ENCODE measurements at regions not wholly inside any gene's neighbourhood (a gene's known extent, or its start where the extent isn't known, plus 50 kb on each side); places are given as distances from the start of the nearest gene placed in this dataset.

DNA sequence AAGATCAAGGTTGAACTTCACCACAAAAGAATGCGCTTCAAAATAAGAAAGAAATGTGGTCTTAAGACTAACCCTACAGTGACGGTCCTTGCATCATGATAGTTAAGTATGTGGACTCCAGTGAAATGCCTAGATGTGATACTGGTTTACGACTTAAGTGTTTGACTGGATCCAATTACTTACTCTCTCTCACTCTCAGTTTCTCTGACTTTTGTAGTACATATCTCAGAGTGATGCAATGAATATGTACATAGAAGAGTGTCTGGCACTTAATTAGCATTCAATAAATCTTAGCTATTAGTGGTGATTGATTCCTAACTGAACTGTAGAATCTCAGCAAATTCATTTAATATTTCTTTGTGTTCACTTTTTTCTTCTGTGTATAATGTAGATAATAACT lies 411.7 kb upstream of the ITGA1 start:
- no peak for TF ChIP-seq POLR2A (IDR thresholded peaks at IDR 0.05)
- TF ChIP-seq, protein P1, sequence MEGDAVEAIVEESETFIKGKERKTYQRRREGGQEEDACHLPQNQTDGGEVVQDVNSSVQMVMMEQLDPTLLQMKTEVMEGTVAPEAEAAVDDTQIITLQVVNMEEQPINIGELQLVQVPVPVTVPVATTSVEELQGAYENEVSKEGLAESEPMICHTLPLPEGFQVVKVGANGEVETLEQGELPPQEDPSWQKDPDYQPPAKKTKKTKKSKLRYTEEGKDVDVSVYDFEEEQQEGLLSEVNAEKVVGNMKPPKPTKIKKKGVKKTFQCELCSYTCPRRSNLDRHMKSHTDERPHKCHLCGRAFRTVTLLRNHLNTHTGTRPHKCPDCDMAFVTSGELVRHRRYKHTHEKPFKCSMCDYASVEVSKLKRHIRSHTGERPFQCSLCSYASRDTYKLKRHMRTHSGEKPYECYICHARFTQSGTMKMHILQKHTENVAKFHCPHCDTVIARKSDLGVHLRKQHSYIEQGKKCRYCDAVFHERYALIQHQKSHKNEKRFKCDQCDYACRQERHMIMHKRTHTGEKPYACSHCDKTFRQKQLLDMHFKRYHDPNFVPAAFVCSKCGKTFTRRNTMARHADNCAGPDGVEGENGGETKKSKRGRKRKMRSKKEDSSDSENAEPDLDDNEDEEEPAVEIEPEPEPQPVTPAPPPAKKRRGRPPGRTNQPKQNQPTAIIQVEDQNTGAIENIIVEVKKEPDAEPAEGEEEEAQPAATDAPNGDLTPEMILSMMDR (IDR thresholded peaks at IDR 0.05): no peak
- WGBS, 2 donors: 76 to 86% methylated on average over 3 of the region's 3 CpGs
- DNase-seq (ENCODE audit: low spot score in 2 of 2): no peak
- no peak overlapping the region for H3K4me3 ChIP-seq (ENCODE audit: low read depth, poor library complexity, severe bottlenecking)
- intact Hi-C loops (cut with DNase I; ENCODE audit: low total_unique reads): no loop called here

DNA sequence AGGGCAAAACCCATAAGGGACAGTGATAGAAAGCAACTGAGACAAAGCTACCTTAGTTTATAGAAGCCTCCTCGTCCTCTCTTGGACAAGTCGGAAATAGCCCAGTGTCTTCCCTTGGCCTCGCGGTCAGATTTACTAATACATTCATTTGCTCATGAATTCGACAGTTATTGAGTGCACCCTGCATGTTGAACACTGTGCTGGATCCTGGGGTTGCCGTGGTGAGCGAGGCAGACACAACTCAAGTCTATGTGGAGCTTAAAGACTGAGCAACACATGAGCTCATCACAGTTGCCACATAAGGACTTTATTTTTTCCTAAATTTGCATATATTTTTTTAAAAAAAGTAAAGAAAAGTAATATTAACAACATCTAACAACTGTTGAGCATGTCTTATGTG lies 411.1 kb upstream of the ITGA1 start:
- no peak for DNase-seq (ENCODE audit: low spot score in 2 of 2)
- intact Hi-C loops (cut with DNase I; ENCODE audit: low total_unique reads): no loop called here
- 87 to 89% methylated on average over 7 of the region's 7 CpGs for WGBS, 2 donors
- H3K4me3 ChIP-seq (ENCODE audit: low read depth, poor library complexity, severe bottlenecking): no peak overlapping the region
- no peak for TF ChIP-seq POLR2A (IDR thresholded peaks at IDR 0.05)
- TF ChIP-seq, protein P1 (IDR thresholded peaks at IDR 0.05): no peak

DNA sequence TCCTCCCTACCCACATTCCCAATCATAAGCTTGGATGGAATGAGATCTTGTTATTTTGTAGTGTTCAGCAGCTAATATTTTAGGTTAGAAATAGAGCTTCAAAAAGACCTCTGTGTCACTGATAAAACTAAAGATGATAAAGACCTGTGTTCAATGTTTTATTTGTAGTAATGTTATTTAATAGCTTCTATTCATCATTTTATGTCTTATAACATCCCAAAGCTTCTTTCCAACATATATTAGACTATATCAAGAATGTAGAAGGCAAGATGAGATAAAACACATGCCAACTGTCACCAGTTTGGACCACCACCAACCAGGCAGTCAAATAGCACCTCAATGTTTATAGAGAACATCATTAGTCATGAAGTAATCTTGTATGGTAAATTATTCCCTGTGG lies 409.5 kb upstream of the ITGA1 start:
- intact Hi-C loops (cut with DNase I; ENCODE audit: low total_unique reads): no loop called here
- H3K4me3 ChIP-seq (ENCODE audit: low read depth, poor library complexity, severe bottlenecking): no peak overlapping the region
- DNase-seq (ENCODE audit: low spot score in 2 of 2): no peak
- TF ChIP-seq, protein P1 (IDR thresholded peaks at IDR 0.05): no peak

DNA sequence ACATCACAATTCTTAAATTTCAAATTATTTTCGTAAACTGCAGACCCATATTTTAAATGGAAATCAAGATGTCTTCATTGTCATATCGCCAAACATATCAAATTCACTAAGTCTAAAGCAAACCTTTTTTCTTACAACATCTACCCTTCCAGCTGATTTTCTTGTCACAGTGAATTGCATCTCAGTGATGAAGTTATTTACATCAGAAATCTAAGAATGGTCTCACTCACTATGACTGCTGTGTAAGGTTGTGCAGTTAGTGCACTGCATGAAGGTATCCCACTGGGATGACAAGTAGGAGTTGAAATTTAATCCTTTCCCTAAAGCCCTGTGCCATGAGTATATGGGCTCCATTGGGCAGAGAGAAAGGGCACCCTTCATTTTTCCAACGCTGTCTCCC lies 399.4 kb upstream of the ITGA1 start:
- WGBS, 2 donors: 94% methylated on average over 3 of the region's 3 CpGs
- TF ChIP-seq POLR2A (IDR thresholded peaks at IDR 0.05): no peak
- TF ChIP-seq, protein P1 (IDR thresholded peaks at IDR 0.05): no peak
- no peak for DNase-seq (ENCODE audit: low spot score in 2 of 2)
- H3K4me3 ChIP-seq (ENCODE audit: low read depth, poor library complexity, severe bottlenecking): no peak overlapping the region
- intact Hi-C loops (cut with DNase I; ENCODE audit: low total_unique reads): no loop called here

DNA sequence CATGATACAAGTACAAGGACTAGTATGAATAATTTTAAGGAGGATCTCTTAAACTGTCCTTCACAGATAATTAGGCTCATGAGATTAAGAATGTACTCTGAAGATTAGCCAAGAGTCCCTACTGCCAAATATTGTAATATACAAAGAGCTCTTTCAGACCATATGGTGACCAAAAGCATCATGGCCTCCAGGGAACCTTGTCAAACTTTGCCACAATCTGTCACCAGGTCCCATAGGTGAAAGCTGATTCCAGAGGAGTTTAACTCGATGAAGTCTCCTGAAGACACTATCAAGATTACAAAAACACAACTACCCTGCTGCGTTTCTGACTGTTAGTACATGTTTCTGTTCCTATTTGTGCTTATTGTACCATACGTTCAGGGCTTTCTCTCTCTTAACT lies 395.4 kb upstream of the ITGA1 start:
- no peak overlapping the region for H3K4me3 ChIP-seq (ENCODE audit: low read depth, poor library complexity, severe bottlenecking)
- WGBS, 2 donors: 73 to 82% methylated on average over 3 of the region's 3 CpGs
- intact Hi-C loops (cut with DNase I; ENCODE audit: low total_unique reads): no loop called here
- no peak for DNase-seq (ENCODE audit: low spot score in 2 of 2)
- TF ChIP-seq, protein P1 (IDR thresholded peaks at IDR 0.05): no peak
- TF ChIP-seq POLR2A (IDR thresholded peaks at IDR 0.05): no peak

DNA sequence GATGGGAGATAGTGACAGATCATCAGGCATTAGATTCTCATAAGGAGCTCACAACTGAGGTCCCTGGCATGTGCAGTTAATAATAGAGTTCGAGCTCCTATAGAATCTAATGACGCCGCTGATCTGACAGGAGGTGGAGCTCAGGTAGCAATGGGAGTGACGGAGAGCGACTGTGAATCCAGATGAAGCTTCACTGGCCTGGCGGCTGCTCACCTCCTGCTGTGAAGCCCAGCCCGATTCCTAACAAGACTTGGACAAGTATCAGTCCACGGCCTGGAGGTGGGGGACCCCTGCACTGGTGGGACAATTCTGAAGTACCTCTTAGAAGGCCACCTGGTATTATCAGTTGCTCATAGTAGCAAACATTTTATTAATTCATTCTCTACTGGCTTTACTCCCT lies 377.9 kb upstream of the ITGA1 start:
- no peak for DNase-seq (ENCODE audit: low spot score in 2 of 2)
- intact Hi-C loops (cut with DNase I; ENCODE audit: low total_unique reads): no loop called here
- TF ChIP-seq POLR2A (IDR thresholded peaks at IDR 0.05): no peak
- TF ChIP-seq, protein P1 (IDR thresholded peaks at IDR 0.05): no peak
- WGBS, 2 donors: 91 to 92% methylated on average over 8 of the region's 8 CpGs
- H3K4me3 ChIP-seq (ENCODE audit: low read depth, poor library complexity, severe bottlenecking): no peak overlapping the region
